DND-41 (cell line): ENCODE measurements at regions not wholly inside any gene's neighbourhood (a gene's known extent, or its start where the extent isn't known, plus 50 kb on each side); places are given as distances from the start of the nearest gene placed in this dataset.
"Not testable (repeated sequence)": the region's sequence is repeated elsewhere in the genome, so short reads cannot be mapped to it uniquely, and the experiment has no call there.

Source experiments
- ATAC-seq: fragments of 200-7000 bp; cut with Tn5 transposase; 3 replicates; pipeline ENCODE4 v1.9.1; 2021; ENCODE audit warnings: low read depth; ENCODE audit not compliant: insufficient read depth
- DNase-seq: peaks from one replicate; pipeline ENCODE4 v3.0.0-alpha.2; 2020
- H2AFZ ChIP-seq: 2 replicates; pipeline ENCODE4 v1.6.0; 2012; ENCODE audit warnings: low read depth, low read length
- H3K27ac ChIP-seq: 2 replicates; pipeline ENCODE4 v1.5.1; 2012; ENCODE audit warnings: low read length, inconsistent platforms
- H3K27me3 ChIP-seq: fragments of 200-600 bp; sonication (generic); 2 replicates; pipeline ENCODE4 v1.6.0; 2012; ENCODE audit warnings: low read length, mild to moderate bottlenecking, inconsistent platforms; ENCODE audit not compliant: insufficient read depth, poor library complexity
- H3K36me3 ChIP-seq: 2 replicates; pipeline ENCODE4 v1.5.1; 2012; ENCODE audit warnings: low read length, inconsistent platforms; ENCODE audit not compliant: insufficient read depth
- H3K4me1 ChIP-seq: 2 replicates; pipeline ENCODE4 v1.5.1; 2012; ENCODE audit warnings: mild to moderate bottlenecking, low read length; ENCODE audit not compliant: insufficient read depth
- H3K4me2 ChIP-seq: 2 replicates; pipeline ENCODE4 v1.6.0; 2012; ENCODE audit warnings: mild to moderate bottlenecking, moderate library complexity, low read length, inconsistent platforms; ENCODE audit not compliant: insufficient read depth
- H3K4me3 ChIP-seq, 2 experiments: fragments of 200-600 bp in 1 of 2; shearing (Covaris generic) in 1 of 2; 2 replicates each; pipeline ENCODE4 v1.5.1; 2012 to 2016; ENCODE audit warnings: inconsistent platforms in 2 of 2, low read length in 2 of 2, mild to moderate bottlenecking in 2 of 2, low read depth in 1 of 2, moderate library complexity in 1 of 2
- H3K79me2 ChIP-seq: 2 replicates; pipeline ENCODE4 v1.6.0; 2012; ENCODE audit warnings: low read length, inconsistent platforms; ENCODE audit not compliant: insufficient read depth
- H3K9ac ChIP-seq: 2 replicates; pipeline ENCODE4 v1.6.0; 2012; ENCODE audit warnings: low read depth, mild to moderate bottlenecking, inconsistent platforms, low read length, moderate library complexity
- H3K9me3 ChIP-seq: 2 replicates; pipeline ENCODE4 v1.5.1; 2012; ENCODE audit warnings: low read length, moderate library complexity, mild to moderate bottlenecking, inconsistent platforms; ENCODE audit not compliant: insufficient read depth, severe bottlenecking
- H4K20me1 ChIP-seq: 2 replicates; pipeline ENCODE4 v1.6.0; 2012; ENCODE audit warnings: low read length; ENCODE audit not compliant: insufficient read depth
- EZH2 ChIP-seq: IDR thresholded peaks from 3 replicates; pipeline ENCODE4 v1.6.1; 2012; ENCODE audit warnings: borderline replicate concordance, low read depth, mild to moderate bottlenecking, moderate library complexity, low read length, inconsistent platforms; ENCODE audit not compliant: severe bottlenecking
- TF ChIP-seq, protein P1 (sequence below): IDR thresholded peaks from 2 replicates; pipeline ENCODE4 v1.5.1; 2012; ENCODE audit warnings: borderline replicate concordance, low read length, moderate library complexity, mild to moderate bottlenecking; ENCODE audit not compliant: poor library complexity, severe bottlenecking; ENCODE audit errors: extremely low read depth

DNA sequence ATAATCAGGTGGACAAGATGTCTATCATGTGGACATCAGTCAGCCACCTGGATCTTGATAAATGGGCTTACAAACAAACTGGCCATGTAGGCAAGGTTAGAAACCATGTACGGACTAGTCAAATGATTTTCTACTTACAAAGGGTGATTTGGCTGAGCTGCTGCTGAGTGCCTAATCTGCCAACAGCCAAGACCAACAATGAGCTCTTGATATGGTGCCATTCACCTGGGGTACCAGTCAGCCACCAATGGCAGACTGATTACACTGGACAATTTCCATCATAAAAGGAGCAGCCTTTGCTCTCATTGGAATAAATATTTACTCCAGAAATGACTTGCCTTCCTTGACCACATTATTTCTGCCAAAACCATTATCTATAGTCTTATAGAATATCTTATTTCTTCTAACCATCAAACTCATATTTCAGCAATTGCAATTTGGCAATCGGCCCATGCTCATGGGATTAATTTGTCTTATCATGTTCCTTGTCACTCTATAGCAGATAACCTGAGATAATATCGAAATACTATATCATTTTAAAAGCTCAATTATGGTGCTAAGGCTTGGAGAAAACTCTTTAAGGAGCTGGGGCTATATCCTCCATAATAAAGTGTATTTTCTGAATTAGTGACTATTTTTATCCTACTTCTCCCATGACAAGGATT is 135.1 kb downstream of the SLC25A46 start:
- H3K4me3 ChIP-seq: no peak overlapping the region
- no peak overlapping the region for H2AFZ ChIP-seq
- H3K9me3 ChIP-seq: no peaks in the 10 kb centered on the region
- no peak overlapping the region for H3K4me2 ChIP-seq
- no peaks in the 10 kb centered on the region for H3K4me1 ChIP-seq
- H4K20me1 ChIP-seq: no peaks in the 10 kb centered on the region
- H3K9ac ChIP-seq: no peak overlapping the region
- ATAC-seq (no peak), DNase-seq (no peak)
- TF ChIP-seq, protein P1, sequence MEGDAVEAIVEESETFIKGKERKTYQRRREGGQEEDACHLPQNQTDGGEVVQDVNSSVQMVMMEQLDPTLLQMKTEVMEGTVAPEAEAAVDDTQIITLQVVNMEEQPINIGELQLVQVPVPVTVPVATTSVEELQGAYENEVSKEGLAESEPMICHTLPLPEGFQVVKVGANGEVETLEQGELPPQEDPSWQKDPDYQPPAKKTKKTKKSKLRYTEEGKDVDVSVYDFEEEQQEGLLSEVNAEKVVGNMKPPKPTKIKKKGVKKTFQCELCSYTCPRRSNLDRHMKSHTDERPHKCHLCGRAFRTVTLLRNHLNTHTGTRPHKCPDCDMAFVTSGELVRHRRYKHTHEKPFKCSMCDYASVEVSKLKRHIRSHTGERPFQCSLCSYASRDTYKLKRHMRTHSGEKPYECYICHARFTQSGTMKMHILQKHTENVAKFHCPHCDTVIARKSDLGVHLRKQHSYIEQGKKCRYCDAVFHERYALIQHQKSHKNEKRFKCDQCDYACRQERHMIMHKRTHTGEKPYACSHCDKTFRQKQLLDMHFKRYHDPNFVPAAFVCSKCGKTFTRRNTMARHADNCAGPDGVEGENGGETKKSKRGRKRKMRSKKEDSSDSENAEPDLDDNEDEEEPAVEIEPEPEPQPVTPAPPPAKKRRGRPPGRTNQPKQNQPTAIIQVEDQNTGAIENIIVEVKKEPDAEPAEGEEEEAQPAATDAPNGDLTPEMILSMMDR: no peak
- no peak for TF ChIP-seq EZH2
- H3K27me3 ChIP-seq: no peaks in the 10 kb centered on the region
- no peaks in the 10 kb centered on the region for H3K79me2 ChIP-seq
- H3K27ac ChIP-seq: no peak overlapping the region
- no peaks in the 10 kb centered on the region for H3K36me3 ChIP-seq

DNA sequence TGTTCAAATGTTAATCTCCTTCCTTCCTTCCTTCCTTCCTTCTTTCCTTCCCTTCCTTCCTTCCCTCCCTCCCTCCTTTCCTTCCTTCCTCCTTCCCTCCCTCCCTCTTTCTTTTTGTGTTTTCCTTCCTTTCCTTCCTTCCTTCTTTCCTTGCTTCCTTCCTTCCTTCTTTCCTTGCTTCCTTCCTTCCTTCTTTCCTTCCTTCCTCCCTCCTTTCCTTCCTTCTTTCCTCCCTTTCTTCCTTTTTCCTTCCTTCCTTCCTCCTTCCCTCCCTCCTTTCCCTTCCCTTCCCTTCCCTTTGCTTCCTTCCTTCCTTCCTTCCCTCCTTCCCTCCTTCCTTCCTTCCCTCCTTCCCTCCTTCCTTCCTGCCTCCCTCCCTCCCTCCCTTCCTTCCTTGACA is 136.3 kb downstream of the SLC25A46 start:
- H3K79me2 ChIP-seq, H3K4me3 ChIP-seq, H2AFZ ChIP-seq, H3K4me1 ChIP-seq, DNase-seq, ATAC-seq, H3K27me3 ChIP-seq, H3K27ac ChIP-seq, H4K20me1 ChIP-seq, H3K9ac ChIP-seq, H3K36me3 ChIP-seq, H3K4me2 ChIP-seq, H3K9me3 ChIP-seq: not testable (repeated sequence)

DNA sequence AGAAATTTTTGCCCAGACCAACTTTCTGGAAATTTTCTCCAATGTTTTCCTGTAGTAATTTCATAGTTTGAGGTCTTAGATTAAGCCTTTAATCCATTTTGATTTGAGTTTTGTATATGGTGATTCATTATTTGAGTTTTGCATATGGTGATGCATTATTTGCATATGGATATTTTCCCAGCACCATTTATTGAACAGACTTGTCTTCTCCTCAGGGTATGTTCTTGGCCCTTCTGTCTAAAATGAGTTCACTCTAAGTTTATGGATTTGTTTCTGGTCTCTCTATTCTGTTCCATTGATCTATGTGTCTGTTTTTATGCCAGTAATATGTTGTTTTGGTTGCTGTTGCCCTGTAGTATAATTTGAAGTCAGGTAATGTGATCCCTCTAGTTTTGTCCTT is 139.3 kb downstream of the SLC25A46 start:
- Histone ChIP-seq H3K36me3 (no peaks in the 10 kb centered on the region), H3K4me2 (no peak overlapping the region), H3K27ac (no peak overlapping the region), H3K9me3 (no peaks in the 10 kb centered on the region), H2AFZ (no peak overlapping the region), H3K9ac (no peak overlapping the region), H3K4me1 (no peaks in the 10 kb centered on the region), H3K27me3 (no peaks in the 10 kb centered on the region), H4K20me1 (no peaks in the 10 kb centered on the region), H3K79me2 (no peaks in the 10 kb centered on the region), H3K4me3 (no peak overlapping the region)
- ATAC-seq (no peak), DNase-seq (no peak)
- TF ChIP-seq EZH2: no peak
- TF ChIP-seq, protein P1: no peak

DNA sequence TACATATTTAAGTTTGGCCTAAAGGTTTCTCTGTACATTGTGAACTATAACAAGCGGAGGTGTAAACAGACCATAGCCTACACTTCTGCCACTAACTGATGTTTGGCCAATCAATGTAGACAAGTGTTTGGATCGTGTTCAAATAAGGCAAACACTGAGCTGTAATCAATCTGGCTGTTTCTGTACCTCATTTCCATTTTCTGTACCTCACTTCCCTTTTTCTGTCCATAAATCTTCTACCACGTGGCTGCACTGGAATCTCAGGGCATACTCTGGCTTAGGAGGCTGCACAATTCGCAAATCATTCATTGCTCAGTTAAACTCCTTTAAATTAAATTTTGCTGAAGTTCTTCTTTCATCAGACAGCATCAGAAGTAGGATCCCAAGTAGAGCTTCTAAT is 140.9 kb downstream of the SLC25A46 start:
- H3K36me3 ChIP-seq: no peaks in the 10 kb centered on the region
- no peak for TF ChIP-seq EZH2
- TF ChIP-seq, protein P1: no peak
- H3K27ac ChIP-seq: no peak overlapping the region
- no peak overlapping the region for H3K4me2 ChIP-seq
- H4K20me1 ChIP-seq: no peaks in the 10 kb centered on the region
- H3K9me3 ChIP-seq: no peaks in the 10 kb centered on the region
- ATAC-seq (no peak), DNase-seq (no peak)
- H2AFZ ChIP-seq: no peak overlapping the region
- no peaks in the 10 kb centered on the region for H3K4me1 ChIP-seq
- no peaks in the 10 kb centered on the region for H3K27me3 ChIP-seq
- no peaks in the 10 kb centered on the region for H3K79me2 ChIP-seq
- H3K9ac ChIP-seq: no peak overlapping the region
- no peak overlapping the region for H3K4me3 ChIP-seq
